Activated T-helper 1 cell treated with anti-CD3 and anti-CD28 coated beads, Interleukin-12 subunit alpha, Interleukin-12 subunit beta, Interleukin-2, Interleukin-4 antibody, amounts not matched to agents 30 ng/mL and 10 ng/mL and 1 ng/mL, durations not matched to agents 14 hours and 24 hours and 36 hours (primary cell): ENCODE measurements at regions not wholly inside any gene's neighbourhood (a gene's known extent, or its start where the extent isn't known, plus 50 kb on each side); places are given as distances from the start of the nearest gene placed in this dataset.

ENCODE experiments used
- DNase-seq: peaks from one replicate; pipeline ENCODE4 v3.0.0; 2021; ENCODE audit warnings: low spot score
- H3K27ac Mint-ChIP-seq: one replicate; pipeline ENCODE4 v1.8.0; 2021; ENCODE audit warnings: mild to moderate bottlenecking, mixed read lengths
- H3K27me3 Mint-ChIP-seq: one replicate; pipeline ENCODE4 v1.8.0; 2022; ENCODE audit warnings: mild to moderate bottlenecking, moderate library complexity, mixed read lengths; ENCODE audit not compliant: insufficient read depth
- H3K36me3 Mint-ChIP-seq: one replicate; pipeline ENCODE4 v1.8.0; 2021; ENCODE audit warnings: low read depth, mixed read lengths
- H3K4me1 Mint-ChIP-seq: one replicate; pipeline ENCODE4 v1.8.0; 2021; ENCODE audit warnings: low read depth, mixed read lengths
- H3K4me3 Mint-ChIP-seq: one replicate; pipeline ENCODE4 v1.8.0; 2021; ENCODE audit warnings: mild to moderate bottlenecking, moderate library complexity, mixed read lengths
- H3K9me3 Mint-ChIP-seq: one replicate; pipeline ENCODE4 v1.8.0; 2021; ENCODE audit warnings: mixed read lengths
- intact Hi-C: fragments of 100-400 bp; cut with micrococcal nuclease; formaldehyde crosslinking; loops from one replicate; pipeline ENCODE4 v1.15.1; 2024

- Mint-ChIP-seq H3K27me3 (no peaks in the 10 kb centered on the region), H3K36me3 (no peaks in the 10 kb centered on the region), H3K4me3 (no peak overlapping the region), H3K27ac (no peak overlapping the region), H3K9me3 (no peaks in the 10 kb centered on the region), H3K4me1 (no peaks in the 10 kb centered on the region)
- intact Hi-C loops: no loop called here
- no peak for DNase-seq
Observed at GRCh38 chr9:81532251-81532650, 157.1 kb downstream of the TLE1 start.

GRCh38 chr9:81531511-81531910, 157.8 kb downstream of the TLE1 start:
- Mint-ChIP-seq H3K4me3 (no peak overlapping the region), H3K27me3 (no peaks in the 10 kb centered on the region), H3K4me1 (no peaks in the 10 kb centered on the region), H3K27ac (no peak overlapping the region), H3K36me3 (no peaks in the 10 kb centered on the region), H3K9me3 (no peaks in the 10 kb centered on the region)
- DNase-seq: no peak
- intact Hi-C loops: no loop called here

GRCh38 chr9:81530846-81531245, 158.5 kb downstream of the TLE1 start:
- Mint-ChIP-seq H3K36me3 (no peaks in the 10 kb centered on the region), H3K27ac (no peak overlapping the region), H3K4me1 (no peaks in the 10 kb centered on the region), H3K27me3 (no peaks in the 10 kb centered on the region), H3K9me3 (no peaks in the 10 kb centered on the region), H3K4me3 (no peak overlapping the region)
- no peak for DNase-seq
- intact Hi-C loops: no loop called here

GRCh38 chr9:81530310-81530810, 159.0 kb downstream of the TLE1 start:
- no peaks in the 10 kb centered on the region for H3K9me3 Mint-ChIP-seq
- H3K4me3 Mint-ChIP-seq: no peak overlapping the region
- H3K36me3 Mint-ChIP-seq: no peaks in the 10 kb centered on the region
- no peaks in the 10 kb centered on the region for H3K4me1 Mint-ChIP-seq
- intact Hi-C loops: no loop called here
- H3K27me3 Mint-ChIP-seq: no peaks in the 10 kb centered on the region
- DNase-seq: no peak
- no peak overlapping the region for H3K27ac Mint-ChIP-seq

- Mint-ChIP-seq H3K4me3 (no peak overlapping the region), H3K27me3 (no peaks in the 10 kb centered on the region), H3K4me1 (no peaks in the 10 kb centered on the region), H3K36me3 (no peaks in the 10 kb centered on the region), H3K27ac (no peak overlapping the region), H3K9me3 (no peaks in the 10 kb centered on the region)
- no peak for DNase-seq
- intact Hi-C loops: no loop called here
Observed at GRCh38 chr9:81529556-81530193, 159.7 kb downstream of the TLE1 start.

- no peak for DNase-seq
- H3K9me3 Mint-ChIP-seq: no peaks in the 10 kb centered on the region
- H3K4me3 Mint-ChIP-seq: no peak overlapping the region
- no peaks in the 10 kb centered on the region for H3K36me3 Mint-ChIP-seq
- intact Hi-C loops: no loop called here
- H3K27me3 Mint-ChIP-seq: no peaks in the 10 kb centered on the region
- H3K4me1 Mint-ChIP-seq: no peaks in the 10 kb centered on the region
- H3K27ac Mint-ChIP-seq: no peak overlapping the region
Observed at GRCh38 chr9:81526587-81526986, 162.8 kb downstream of the TLE1 start.

GRCh38 chr9:81522716-81523551, 166.4 kb downstream of the TLE1 start:
- Mint-ChIP-seq H3K4me1 (no peaks in the 10 kb centered on the region), H3K27ac (no peak overlapping the region), H3K9me3 (no peaks in the 10 kb centered on the region), H3K4me3 (no peak overlapping the region), H3K36me3 (no peaks in the 10 kb centered on the region), H3K27me3 (no peaks in the 10 kb centered on the region)
- no peak for DNase-seq
- intact Hi-C loops: no loop called here

- no peaks in the 10 kb centered on the region for H3K27me3 Mint-ChIP-seq
- intact Hi-C loops: no loop called here
- H3K9me3 Mint-ChIP-seq: no peaks in the 10 kb centered on the region
- no peak for DNase-seq
- H3K36me3 Mint-ChIP-seq: no peaks in the 10 kb centered on the region
- H3K4me1 Mint-ChIP-seq: no peaks in the 10 kb centered on the region
- no peak overlapping the region for H3K4me3 Mint-ChIP-seq
- no peak overlapping the region for H3K27ac Mint-ChIP-seq
Observed at GRCh38 chr9:81521892-81522291, 167.5 kb downstream of the TLE1 start.

GRCh38 chr9:81519816-81520495, 169.4 kb downstream of the TLE1 start:
- no peak overlapping the region for H3K27ac Mint-ChIP-seq
- no peak overlapping the region for H3K4me3 Mint-ChIP-seq
- DNase-seq: no peak
- H3K27me3 Mint-ChIP-seq: peaks cover 2% of the 10 kb centered on the region
- intact Hi-C loops: no loop called here
- no peaks in the 10 kb centered on the region for H3K9me3 Mint-ChIP-seq
- H3K4me1 Mint-ChIP-seq: no peaks in the 10 kb centered on the region
- no peaks in the 10 kb centered on the region for H3K36me3 Mint-ChIP-seq

- H3K36me3 Mint-ChIP-seq: no peaks in the 10 kb centered on the region
- peaks cover 2% of the 10 kb centered on the region for H3K27me3 Mint-ChIP-seq
Observed at GRCh38 chr9:81517954-81518353, 171.4 kb downstream of the TLE1 start.

GRCh38 chr9:81513059-81513458, 176.3 kb downstream of the TLE1 start:
- Mint-ChIP-seq H3K27me3 (peaks cover 2% of the 10 kb centered on the region), H3K27ac (no peak overlapping the region), H3K4me3 (no peak overlapping the region), H3K9me3 (peaks cover 6% of the 10 kb centered on the region), H3K4me1 (no peaks in the 10 kb centered on the region), H3K36me3 (no peaks in the 10 kb centered on the region)
- intact Hi-C loops: no loop called here
- DNase-seq: no peak

More at GRCh38 chr9:81517954-81518353, 171.4 kb downstream of the TLE1 start:
- Mint-ChIP-seq H3K9me3 (no peaks in the 10 kb centered on the region), H3K4me1 (no peaks in the 10 kb centered on the region), H3K27ac (no peak overlapping the region), H3K4me3 (no peak overlapping the region)
- intact Hi-C loops: no loop called here
- no peak for DNase-seq

- DNase-seq: no peak
- Mint-ChIP-seq H3K4me1 (no peaks in the 10 kb centered on the region), H3K27me3 (peaks cover 2% of the 10 kb centered on the region), H3K27ac (no peak overlapping the region), H3K4me3 (no peak overlapping the region), H3K9me3 (peaks cover 6% of the 10 kb centered on the region), H3K36me3 (no peaks in the 10 kb centered on the region)
- intact Hi-C loops: no loop called here
Observed at GRCh38 chr9:81512641-81513040, 176.7 kb downstream of the TLE1 start.

GRCh38 chr9:81508476-81508875, 180.9 kb downstream of the TLE1 start:
- DNase-seq: no peak
- Mint-ChIP-seq H3K36me3 (no peaks in the 10 kb centered on the region), H3K4me3 (no peak overlapping the region), H3K27ac (no peak overlapping the region), H3K27me3 (no peaks in the 10 kb centered on the region), H3K9me3 (peaks cover 6% of the 10 kb centered on the region), H3K4me1 (no peaks in the 10 kb centered on the region)
- intact Hi-C loops: no loop called here
